K562 (cell line): ENCODE measurements at regions not wholly inside any gene's neighbourhood (a gene's known extent, or its start where the extent isn't known, plus 50 kb on each side); places are given as distances from the start of the nearest gene placed in this dataset.

Experiments used
- REST ChIP-seq, 2 experiments: fragments of 450-650 bp; formaldehyde crosslinking in 1 of 2; IDR thresholded peaks; 2 replicates each; pipeline versions ENCODE4 v1.4.0 to v1.6.1; 2014 to 2020; ENCODE audit warnings: mild to moderate bottlenecking in 2 of 2, borderline replicate concordance in 1 of 2, low read depth in 1 of 2
- TF ChIP-seq, protein P1 (sequence below), 3 experiments: IDR thresholded peaks in 2 of 3; conservative IDR thresholded peaks in 1 of 3; 2 replicates each; pipeline ENCODE4 v1.5.1; 2011 to 2012; ENCODE audit warnings: low read length in 3 of 3, mild to moderate bottlenecking in 3 of 3, control low read depth in 2 of 3, improper control_type of control experiment in 1 of 3, inconsistent platforms in 1 of 3, low read depth in 1 of 3, mixed read lengths in 1 of 3, moderate library complexity in 1 of 3; ENCODE audit not compliant: insufficient read depth in 2 of 3

GRCh38 chr11:38538866-38539680 lies 1941.0 kb upstream of the RAG2 start:
- no peak for TF ChIP-seq REST (IDR thresholded peaks at IDR 0.05; ENCODE audit: borderline replicate concordance)
- no peak for TF ChIP-seq REST (CRISPR knock-in tag; IDR thresholded peaks at IDR 0.05; ENCODE audit: low read depth)
- TF ChIP-seq, protein P1, sequence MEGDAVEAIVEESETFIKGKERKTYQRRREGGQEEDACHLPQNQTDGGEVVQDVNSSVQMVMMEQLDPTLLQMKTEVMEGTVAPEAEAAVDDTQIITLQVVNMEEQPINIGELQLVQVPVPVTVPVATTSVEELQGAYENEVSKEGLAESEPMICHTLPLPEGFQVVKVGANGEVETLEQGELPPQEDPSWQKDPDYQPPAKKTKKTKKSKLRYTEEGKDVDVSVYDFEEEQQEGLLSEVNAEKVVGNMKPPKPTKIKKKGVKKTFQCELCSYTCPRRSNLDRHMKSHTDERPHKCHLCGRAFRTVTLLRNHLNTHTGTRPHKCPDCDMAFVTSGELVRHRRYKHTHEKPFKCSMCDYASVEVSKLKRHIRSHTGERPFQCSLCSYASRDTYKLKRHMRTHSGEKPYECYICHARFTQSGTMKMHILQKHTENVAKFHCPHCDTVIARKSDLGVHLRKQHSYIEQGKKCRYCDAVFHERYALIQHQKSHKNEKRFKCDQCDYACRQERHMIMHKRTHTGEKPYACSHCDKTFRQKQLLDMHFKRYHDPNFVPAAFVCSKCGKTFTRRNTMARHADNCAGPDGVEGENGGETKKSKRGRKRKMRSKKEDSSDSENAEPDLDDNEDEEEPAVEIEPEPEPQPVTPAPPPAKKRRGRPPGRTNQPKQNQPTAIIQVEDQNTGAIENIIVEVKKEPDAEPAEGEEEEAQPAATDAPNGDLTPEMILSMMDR (IDR thresholded peaks at IDR 0.05 in 2 of 3, conservative IDR thresholded peaks at IDR 0.05 in 1 of 3; ENCODE audit: insufficient read depth in 2 of 3, low read depth in 1 of 3, low read length in 3 of 3): no peak
